ENCODE measurements at regions not wholly inside any gene's neighbourhood (a gene's known extent, or its start where the extent isn't known, plus 50 kb on each side); places are given as distances from the start of the nearest gene placed in this dataset.

DNA sequence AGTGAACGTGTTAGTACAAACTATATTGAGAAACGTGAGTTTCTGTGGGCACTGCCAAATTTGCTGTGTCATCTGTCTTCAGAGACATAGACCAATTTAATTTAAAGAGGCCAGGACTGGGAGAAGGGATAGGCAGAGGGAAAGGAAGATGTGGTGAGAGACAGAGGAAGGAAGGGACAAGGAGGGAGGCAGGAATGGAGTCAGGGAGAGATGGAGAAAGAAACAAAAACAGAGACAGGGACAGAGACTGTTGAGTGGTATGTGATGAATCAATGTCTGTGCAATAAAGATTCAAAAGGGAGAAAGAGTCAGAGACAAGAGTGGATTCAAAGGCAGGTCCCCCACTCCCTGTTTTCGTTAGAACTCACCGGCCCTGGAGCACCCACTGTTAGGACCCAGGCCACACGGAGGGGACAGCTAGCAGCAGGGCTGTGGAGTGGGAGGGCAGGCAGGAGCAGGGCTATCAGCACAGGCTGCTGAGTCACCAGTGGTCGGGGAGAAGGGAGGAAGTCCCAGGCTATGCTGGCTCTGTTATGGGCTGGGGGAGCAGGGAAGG is 51.6 kb upstream of the CHD6 start:
- DNase-seq (ENCODE audit: low spot score): no peak

DNA sequence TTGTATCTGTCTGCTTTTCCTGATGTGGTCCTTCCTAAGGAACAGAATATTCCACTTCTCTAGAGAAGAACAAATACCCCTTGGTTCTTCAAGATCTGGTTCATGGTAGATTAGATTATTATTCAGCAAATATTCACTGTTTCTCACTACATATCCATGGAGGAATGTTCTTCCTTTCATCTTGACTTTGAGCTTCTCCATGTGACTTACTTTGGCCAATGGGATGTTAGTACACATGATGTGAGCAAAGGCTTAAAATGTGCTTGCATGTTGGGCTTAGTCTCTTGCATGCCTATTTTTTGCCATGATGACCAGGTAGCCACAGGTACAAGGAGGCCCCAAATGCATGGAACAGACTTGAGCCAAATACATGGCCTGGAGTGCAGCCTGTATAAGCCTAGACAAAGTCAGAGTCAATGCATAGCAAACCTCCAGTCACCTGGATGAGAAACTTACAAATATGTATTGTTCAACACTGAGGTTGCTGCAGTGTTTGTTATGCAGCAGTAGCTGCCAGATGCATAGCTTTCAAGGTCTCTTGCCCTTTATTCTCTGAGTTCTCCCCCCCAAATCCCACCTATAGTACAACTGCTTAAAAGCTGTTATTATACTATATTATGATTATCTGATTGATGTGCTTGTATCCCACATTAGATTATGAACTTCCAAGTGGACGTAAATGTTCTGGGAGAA is 50.0 kb upstream of the CHD6 start:
- DNase-seq (ENCODE audit: low spot score): no peak

Measured in AG08395 (cell line).